Kasumi-1 (cell line): ENCODE measurements at regions not wholly inside any gene's neighbourhood (a gene's known extent, or its start where the extent isn't known, plus 50 kb on each side); places are given as distances from the start of the nearest gene placed in this dataset.
"Not testable (repeated sequence)": the region's sequence is repeated elsewhere in the genome, so short reads cannot be mapped to it uniquely, and the experiment has no call there.

ENCODE experiments used
- DNase-seq, 2 experiments: peaks; one replicate each; lab custom pipeline; 2025; lab: John Stamatoyannopoulos, UW

GRCh38 chr1:101185421-101185820 lies 51.4 kb upstream of the S1PR1 start:
- DNase-seq = no peak

- DNase-seq = no peak
Measured at GRCh38 chr1:101183388-101183699, 53.5 kb upstream of the S1PR1 start.

GRCh38 chr1:101182627-101183387 lies 54.0 kb upstream of the S1PR1 start:
- no peak for DNase-seq

- no peak for DNase-seq
Measured at GRCh38 chr1:101181930-101182329, 54.9 kb upstream of the S1PR1 start.

- DNase-seq = peak in 1 of 2 experiments; percentile 18
Measured at GRCh38 chr1:101178688-101179491, 57.9 kb upstream of the S1PR1 start.

- no peak for DNase-seq
Measured at GRCh38 chr1:101178341-101178687, 58.5 kb upstream of the S1PR1 start.

- no peak for DNase-seq
Measured at GRCh38 chr1:101175886-101176285, 60.9 kb upstream of the S1PR1 start.

GRCh38 chr1:101175466-101175865 lies 61.4 kb upstream of the S1PR1 start:
- DNase-seq = no peak

- DNase-seq = no peak
Measured at GRCh38 chr1:101174722-101175121, 62.1 kb upstream of the S1PR1 start.

- not testable (repeated sequence) for DNase-seq
Measured at GRCh38 chr1:101174298-101174697, 62.5 kb upstream of the S1PR1 start.

GRCh38 chr1:101170506-101171050 lies 66.2 kb upstream of the S1PR1 start:
- DNase-seq = no peak

GRCh38 chr1:101167891-101168290 lies 68.9 kb upstream of the S1PR1 start:
- no peak for DNase-seq

GRCh38 chr1:101166583-101167120 lies 70.2 kb upstream of the S1PR1 start:
- DNase-seq = no peak

- no peak for DNase-seq
Measured at GRCh38 chr1:101165954-101166353, 70.9 kb upstream of the S1PR1 start.

- peak in 1 of 2 experiments; percentile 24 for DNase-seq
Measured at GRCh38 chr1:101165532-101165931, 71.3 kb upstream of the S1PR1 start.

GRCh38 chr1:101164776-101165175 lies 72.0 kb upstream of the S1PR1 start:
- no peak for DNase-seq

GRCh38 chr1:101162736-101163735 lies 73.8 kb upstream of the S1PR1 start:
- no peak for DNase-seq

GRCh38 chr1:101162300-101162699 lies 74.5 kb upstream of the S1PR1 start:
- no peak for DNase-seq

- no peak for DNase-seq
Measured at GRCh38 chr1:101161619-101162018, 75.2 kb upstream of the S1PR1 start.

- DNase-seq = no peak
Measured at GRCh38 chr1:101158424-101158823, 78.4 kb upstream of the S1PR1 start.

- no peak for DNase-seq
Measured at GRCh38 chr1:101154547-101154946, 82.3 kb upstream of the S1PR1 start.

- DNase-seq = no peak
Measured at GRCh38 chr1:101153692-101154091, 83.1 kb upstream of the S1PR1 start.
